Right lobe of liver (tissue), 4 donors: ENCODE measurements at regions not wholly inside any gene's neighbourhood (a gene's known extent, or its start where the extent isn't known, plus 50 kb on each side); places are given as distances from the start of the nearest gene placed in this dataset.

Source experiments
- CTCF ChIP-seq, 4 donors: fragments of 200-600 bp in 3 of 4; fragments of 450-650 bp in 1 of 4; IDR thresholded peaks; one replicate each; pipeline versions ENCODE4 v1.5.1 to v1.8.0; 2016 to 2022; ENCODE audit warnings: antibody characterized with exemption in 4 of 4, mild to moderate bottlenecking in 2 of 4
- POLR2A ChIP-seq: fragments of 450-650 bp; IDR thresholded peaks from one replicate; pipeline ENCODE4 v1.6.1; 2017; ENCODE audit warnings: antibody characterized with exemption, mild to moderate bottlenecking
- donor health status: DM: no; HTN: no; CAD: no.
- donor health status: DM: no; HTN: no; CAD: no.
- donor health status: DM: no; HTN: yes; CAD: no.

GRCh38 chr1:112242470-112242869, 153.5 kb upstream of the CTTNBP2NL start:
- TF ChIP-seq CTCF (IDR thresholded peaks at IDR 0.05) (no peak), POLR2A (no peak)
